ENCODE measurements at regions not wholly inside any gene's neighbourhood (a gene's known extent, or its start where the extent isn't known, plus 50 kb on each side); places are given as distances from the start of the nearest gene placed in this dataset.
"Not testable (repeated sequence)": the region's sequence is repeated elsewhere in the genome, so short reads cannot be mapped to it uniquely, and the experiment has no call there.

DNA sequence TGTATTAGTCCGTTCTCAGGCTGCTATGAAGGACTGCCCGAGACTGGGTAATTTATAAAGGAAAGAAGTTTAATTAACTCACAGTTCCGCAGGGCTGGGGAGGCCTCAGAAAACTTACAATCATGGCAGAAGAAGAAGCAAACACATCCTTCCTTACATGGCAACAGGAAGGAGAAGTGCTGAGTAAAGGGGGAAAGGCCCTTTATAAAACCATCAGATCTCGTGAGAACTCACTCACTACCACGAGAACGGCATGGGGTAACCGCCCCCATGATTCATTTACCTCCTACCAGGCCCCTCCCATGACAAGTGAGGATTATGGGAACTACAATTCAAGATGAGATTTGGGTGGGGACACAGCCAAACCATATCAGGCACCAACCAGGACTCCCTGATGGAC, 51.4 kb upstream of the PAX7 start:
- WGBS, 3 donors = 54 to 60% (median 56%) methylated on average over 7 of the region's 7 CpGs
- H3K4me1 ChIP-seq (ENCODE audit: control insufficient read depth in 3 of 3, insufficient read depth in 2 of 3, low read depth in 1 of 3, low read length in 2 of 3); H3K27me3 ChIP-seq (ENCODE audit: control insufficient read depth in 3 of 3, insufficient read depth in 3 of 3, low read length in 3 of 3); DNase-seq; H3K36me3 ChIP-seq (ENCODE audit: control insufficient read depth in 3 of 3, insufficient read depth in 2 of 3, low read depth in 1 of 3, low read length in 3 of 3); H3K27ac ChIP-seq (ENCODE audit: low read depth in 1 of 3, low read length in 2 of 3); FAIRE-seq; H3K9me3 ChIP-seq (ENCODE audit: control insufficient read depth in 2 of 2, insufficient read depth in 1 of 2, low read depth in 1 of 2, low read length in 1 of 2); H3K4me3 ChIP-seq (ENCODE audit: low read depth in 1 of 3, low read length in 3 of 3): not testable (repeated sequence)

DNA sequence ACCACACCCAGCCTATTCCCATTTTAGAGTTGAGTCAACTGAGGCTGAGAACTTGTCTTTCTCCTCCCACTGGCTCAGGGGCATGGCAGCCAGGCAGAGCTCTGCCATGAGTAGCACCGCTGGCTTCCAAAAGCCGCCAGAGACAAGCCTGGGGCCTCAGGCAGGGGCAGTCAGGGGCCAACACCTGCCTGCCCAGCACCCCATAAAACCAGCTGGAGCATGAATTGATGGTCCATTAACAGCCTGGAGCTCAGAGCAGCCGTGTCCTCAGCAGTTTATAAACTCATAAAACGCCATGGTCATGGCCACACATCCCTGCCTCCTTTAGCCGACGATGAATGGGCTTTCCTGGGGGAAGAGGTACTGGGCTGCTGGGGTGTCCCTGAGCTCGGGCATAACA, 50.6 kb upstream of the PAX7 start:
- 30 to 72% (median 48%) methylated on average over 7 of the region's 7 CpGs for WGBS, 3 donors
- no peak overlapping the region for H3K27ac ChIP-seq (ENCODE audit: low read depth in 1 of 3, low read length in 2 of 3)
- FAIRE-seq (no peak), DNase-seq (no peak)
- H3K27me3 ChIP-seq (ENCODE audit: control insufficient read depth in 3 of 3, insufficient read depth in 3 of 3, low read length in 3 of 3) = peaks cover 0 to 1% (median 0%) of the 10 kb centered on the region in 3 donors
- H3K4me3 ChIP-seq (ENCODE audit: low read depth in 1 of 3, low read length in 3 of 3) = no peak overlapping the region
- H3K36me3 ChIP-seq (ENCODE audit: control insufficient read depth in 3 of 3, insufficient read depth in 2 of 3, low read depth in 1 of 3, low read length in 3 of 3) = no peaks in the 10 kb centered on the region
- H3K9me3 ChIP-seq (ENCODE audit: control insufficient read depth in 2 of 2, insufficient read depth in 1 of 2, low read depth in 1 of 2, low read length in 1 of 2) = no peaks in the 10 kb centered on the region
- no peaks in the 10 kb centered on the region for H3K4me1 ChIP-seq (ENCODE audit: control insufficient read depth in 3 of 3, insufficient read depth in 2 of 3, low read depth in 1 of 3, low read length in 2 of 3)

DNA sequence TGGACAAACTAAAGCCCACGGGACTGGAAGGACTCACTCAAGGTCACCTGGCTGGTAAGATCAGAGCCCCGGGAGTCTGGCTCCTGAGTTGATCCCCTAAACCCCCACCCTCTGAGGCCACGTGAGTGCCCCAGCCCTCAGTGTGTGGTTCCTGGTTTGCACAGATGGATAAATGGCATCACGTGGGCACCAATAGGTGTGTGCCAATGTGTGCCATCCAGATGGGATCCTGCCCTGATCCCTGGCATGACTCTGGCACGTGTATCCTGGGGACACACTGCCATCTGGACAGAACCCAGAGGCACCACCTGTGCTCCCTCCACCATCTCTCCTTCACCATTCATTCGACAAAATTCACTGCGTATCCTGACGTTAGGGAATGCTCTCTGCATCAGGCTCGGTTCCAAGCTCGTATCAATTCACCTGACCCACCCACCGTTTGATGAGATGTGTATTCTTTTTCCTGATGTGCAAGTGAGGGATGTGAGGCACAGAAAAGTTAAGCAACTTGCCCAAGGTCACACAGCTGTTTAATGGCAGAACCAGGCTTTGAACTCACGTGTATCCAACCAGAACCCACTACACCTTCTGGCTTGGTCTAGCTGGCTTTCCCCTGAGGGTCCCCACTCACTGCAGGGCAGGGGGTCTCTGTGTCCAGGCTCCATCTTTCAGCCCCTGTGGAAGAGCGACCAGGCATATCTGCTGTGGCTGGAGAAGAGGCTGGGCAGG, 49.8 kb upstream of the PAX7 start:
- H3K4me1 ChIP-seq (ENCODE audit: control insufficient read depth in 3 of 3, insufficient read depth in 2 of 3, low read depth in 1 of 3, low read length in 2 of 3) = no peaks in the 10 kb centered on the region
- WGBS, 3 donors = 37 to 67% (median 51%) methylated on average over 13 of the region's 13 CpGs
- no peak for FAIRE-seq

More for the DNA sequence above, 49.8 kb upstream of the PAX7 start:
- H3K27me3 ChIP-seq (ENCODE audit: control insufficient read depth in 3 of 3, insufficient read depth in 3 of 3, low read length in 3 of 3) = no peaks in the 10 kb centered on the region
- H3K36me3 ChIP-seq (ENCODE audit: control insufficient read depth in 3 of 3, insufficient read depth in 2 of 3, low read depth in 1 of 3, low read length in 3 of 3) = no peaks in the 10 kb centered on the region
- H3K27ac ChIP-seq (ENCODE audit: low read depth in 1 of 3, low read length in 2 of 3) = no peak overlapping the region
- no peaks in the 10 kb centered on the region for H3K9me3 ChIP-seq (ENCODE audit: control insufficient read depth in 2 of 2, insufficient read depth in 1 of 2, low read depth in 1 of 2, low read length in 1 of 2)
- no peak for DNase-seq
- H3K4me3 ChIP-seq (ENCODE audit: low read depth in 1 of 3, low read length in 3 of 3) = no peak overlapping the region

Data from small intestine (tissue), 7 donors.